SU-DHL-6 (cell line): ENCODE measurements at regions not wholly inside any gene's neighbourhood (a gene's known extent, or its start where the extent isn't known, plus 50 kb on each side); places are given as distances from the start of the nearest gene placed in this dataset.

Source experiments
- EZH2phosphoT487 ChIP-seq: fragments of 200-600 bp; sonication (generic), shearing (Covaris generic); conservative IDR thresholded peaks from 2 replicates; pipeline ENCODE4 v1.6.1; 2018; ENCODE audit warnings: mild to moderate bottlenecking, antibody characterized with exemption, low read length, moderate library complexity, mixed read lengths
- TF ChIP-seq, protein P1 (sequence below): fragments of 200-600 bp; sonication (generic); IDR thresholded peaks from one replicate; pipeline ENCODE4 v1.5.1; 2017; ENCODE audit warnings: antibody characterized with exemption, mild to moderate bottlenecking, low read length, moderate library complexity; ENCODE audit not compliant: insufficient read depth, poor library complexity, severe bottlenecking

DNA sequence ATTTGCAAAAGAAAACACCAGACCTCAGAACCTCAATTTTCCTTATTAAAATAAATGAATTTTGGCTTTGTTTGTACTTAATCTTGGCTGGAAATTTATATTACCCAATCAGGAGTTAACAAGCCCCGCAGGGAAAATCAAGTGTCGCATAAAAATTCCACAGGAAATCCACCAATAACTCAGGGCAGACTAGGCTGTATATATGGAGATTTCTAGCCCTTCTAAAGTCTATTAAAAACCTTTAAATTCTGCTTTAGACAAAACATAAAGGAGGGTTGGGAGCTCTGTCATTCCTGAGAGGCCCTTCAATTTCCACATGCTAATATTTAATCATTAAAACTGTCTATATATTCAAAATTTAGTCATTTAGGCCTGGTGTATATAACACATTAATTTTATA is 434.7 kb downstream of the CDH11 start:
- TF ChIP-seq, protein P1, sequence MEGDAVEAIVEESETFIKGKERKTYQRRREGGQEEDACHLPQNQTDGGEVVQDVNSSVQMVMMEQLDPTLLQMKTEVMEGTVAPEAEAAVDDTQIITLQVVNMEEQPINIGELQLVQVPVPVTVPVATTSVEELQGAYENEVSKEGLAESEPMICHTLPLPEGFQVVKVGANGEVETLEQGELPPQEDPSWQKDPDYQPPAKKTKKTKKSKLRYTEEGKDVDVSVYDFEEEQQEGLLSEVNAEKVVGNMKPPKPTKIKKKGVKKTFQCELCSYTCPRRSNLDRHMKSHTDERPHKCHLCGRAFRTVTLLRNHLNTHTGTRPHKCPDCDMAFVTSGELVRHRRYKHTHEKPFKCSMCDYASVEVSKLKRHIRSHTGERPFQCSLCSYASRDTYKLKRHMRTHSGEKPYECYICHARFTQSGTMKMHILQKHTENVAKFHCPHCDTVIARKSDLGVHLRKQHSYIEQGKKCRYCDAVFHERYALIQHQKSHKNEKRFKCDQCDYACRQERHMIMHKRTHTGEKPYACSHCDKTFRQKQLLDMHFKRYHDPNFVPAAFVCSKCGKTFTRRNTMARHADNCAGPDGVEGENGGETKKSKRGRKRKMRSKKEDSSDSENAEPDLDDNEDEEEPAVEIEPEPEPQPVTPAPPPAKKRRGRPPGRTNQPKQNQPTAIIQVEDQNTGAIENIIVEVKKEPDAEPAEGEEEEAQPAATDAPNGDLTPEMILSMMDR: no peak
- TF ChIP-seq EZH2phosphoT487: no peak
